Smooth muscle cell (in vitro differentiated cells): ENCODE measurements at regions not wholly inside any gene's neighbourhood (a gene's known extent, or its start where the extent isn't known, plus 50 kb on each side); places are given as distances from the start of the nearest gene placed in this dataset.

Source experiments
- DNase-seq: peaks from one replicate; lab custom pipeline; 2025; ENCODE audit not compliant: unreplicated experiment; lab: John Stamatoyannopoulos, UW
- H2AFZ ChIP-seq: fragments of 200-600 bp; sonication (generic); 2 replicates; pipeline ENCODE4 v1.6.0; 2016; ENCODE audit warnings: antibody characterized with exemption, low read depth, mild to moderate bottlenecking
- H3F3A ChIP-seq: fragments of 200-600 bp; sonication (generic); 2 replicates; pipeline ENCODE4 v1.6.0; 2017; ENCODE audit warnings: antibody characterized with exemption, low read depth
- H3K27ac ChIP-seq: fragments of 200-600 bp; sonication (generic); 2 replicates; pipeline ENCODE4 v1.5.1; 2016; ENCODE audit warnings: low read depth, mild to moderate bottlenecking
- H3K27me3 ChIP-seq: fragments of 200-600 bp; sonication (generic); 2 replicates; pipeline ENCODE4 v1.6.1; 2016; ENCODE audit warnings: low read depth, mild to moderate bottlenecking
- H3K36me3 ChIP-seq: fragments of 200-600 bp; sonication (generic); 2 replicates; pipeline ENCODE4 v1.5.1; 2016; ENCODE audit warnings: low read depth
- H3K4me1 ChIP-seq: fragments of 200-600 bp; sonication (generic); 2 replicates; pipeline ENCODE4 v1.5.1; 2016; ENCODE audit warnings: low read depth
- H3K4me2 ChIP-seq: fragments of 200-600 bp; sonication (generic); 2 replicates; pipeline ENCODE4 v1.6.0; 2016; ENCODE audit warnings: mild to moderate bottlenecking
- H3K4me3 ChIP-seq: fragments of 200-600 bp; sonication (generic); 2 replicates; pipeline ENCODE4 v1.5.1; 2016; ENCODE audit warnings: mild to moderate bottlenecking
- H3K79me2 ChIP-seq: fragments of 200-600 bp; sonication (generic); 2 replicates; pipeline ENCODE4 v1.6.0; 2016; ENCODE audit warnings: low read depth, mild to moderate bottlenecking
- H3K9ac ChIP-seq: fragments of 200-600 bp; sonication (generic); 2 replicates; pipeline ENCODE4 v1.6.0; 2016; ENCODE audit warnings: low read depth
- H3K9me3 ChIP-seq: fragments of 200-600 bp; sonication (generic); replicated peaks from 2 replicates; pipeline ENCODE4 v1.5.1; 2016; ENCODE audit warnings: low read depth
- H4K20me1 ChIP-seq: fragments of 200-600 bp; sonication (generic); 2 replicates; pipeline ENCODE4 v1.6.0; 2016; ENCODE audit warnings: low read depth
- CTCF ChIP-seq: fragments of 200-600 bp; sonication (generic); IDR thresholded peaks from 2 replicates; pipeline ENCODE4 v1.5.1; 2017; ENCODE audit warnings: borderline replicate concordance, mild to moderate bottlenecking, antibody characterized with exemption; ENCODE audit not compliant: insufficient read depth, poor library complexity, severe bottlenecking
- WGBS: methylation state at CpG from one replicate; pipeline ENCODE4 v1.1.7; 2016; ENCODE audit warnings: low lambda C conversion rate; 5-methylcytosine and 5-hydroxymethylcytosine counted together

GRCh38 chr5:171678646-171679045 lies 107.0 kb upstream of the SMIM23 start:
- Histone ChIP-seq H3K79me2 (no peaks in the 10 kb centered on the region), H3K4me2 (no peak overlapping the region), H4K20me1 (no peaks in the 10 kb centered on the region), H3K27ac (peak overlapping the region; percentile 29), H2AFZ (no peak overlapping the region), H3K4me3 (no peak overlapping the region), H3K36me3 (no peaks in the 10 kb centered on the region), H3K9ac (no peak overlapping the region), H3K27me3 (no peaks in the 10 kb centered on the region), H3K4me1 (no peaks in the 10 kb centered on the region), H3F3A (no peaks in the 10 kb centered on the region), H3K9me3 (no peaks in the 10 kb centered on the region)
- 8% methylated on average over 1 of the region's 1 CpG for WGBS
- no peak for TF ChIP-seq CTCF
- no peak for DNase-seq

GRCh38 chr5:171680485-171680884 lies 105.1 kb upstream of the SMIM23 start:
- Histone ChIP-seq H3K9ac (no peak overlapping the region), H3K27me3 (no peaks in the 10 kb centered on the region), H3K9me3 (no peaks in the 10 kb centered on the region), H3K79me2 (no peaks in the 10 kb centered on the region), H2AFZ (no peak overlapping the region), H3K4me1 (no peaks in the 10 kb centered on the region), H3K4me3 (no peak overlapping the region), H3K4me2 (no peak overlapping the region), H3F3A (no peaks in the 10 kb centered on the region), H3K36me3 (no peaks in the 10 kb centered on the region), H4K20me1 (no peaks in the 10 kb centered on the region), H3K27ac (no peak overlapping the region)
- DNase-seq = no peak
- no peak for TF ChIP-seq CTCF
- 92% methylated on average over 6 of the region's 6 CpGs for WGBS

- Histone ChIP-seq H2AFZ (no peak overlapping the region), H3K9me3 (no peaks in the 10 kb centered on the region), H3F3A (no peaks in the 10 kb centered on the region), H4K20me1 (no peaks in the 10 kb centered on the region), H3K36me3 (no peaks in the 10 kb centered on the region), H3K27me3 (no peaks in the 10 kb centered on the region), H3K27ac (no peak overlapping the region), H3K4me1 (no peaks in the 10 kb centered on the region), H3K4me3 (no peak overlapping the region), H3K9ac (no peak overlapping the region), H3K4me2 (no peak overlapping the region), H3K79me2 (no peaks in the 10 kb centered on the region)
- TF ChIP-seq CTCF = no peak
- DNase-seq = no peak
- 93% methylated on average over 4 of the region's 4 CpGs for WGBS
These were observed 104.6 kb upstream of the SMIM23 start for GRCh38 chr5:171681061-171681460.

GRCh38 chr5:171681677-171682076 lies 103.9 kb upstream of the SMIM23 start:
- H3K4me2 ChIP-seq = no peak overlapping the region
- H3K9ac ChIP-seq = no peak overlapping the region
- no peak overlapping the region for H2AFZ ChIP-seq
- no peak overlapping the region for H3K4me3 ChIP-seq
- H3K36me3 ChIP-seq = no peaks in the 10 kb centered on the region
- H3K27ac ChIP-seq = no peak overlapping the region
- H3K4me1 ChIP-seq = no peaks in the 10 kb centered on the region
- H3K9me3 ChIP-seq = no peaks in the 10 kb centered on the region
- no peak for DNase-seq
- WGBS = 70% methylated on average over 6 of the region's 6 CpGs
- no peaks in the 10 kb centered on the region for H3F3A ChIP-seq
- no peaks in the 10 kb centered on the region for H3K79me2 ChIP-seq
- H4K20me1 ChIP-seq = no peaks in the 10 kb centered on the region
- no peak for TF ChIP-seq CTCF
- H3K27me3 ChIP-seq = no peaks in the 10 kb centered on the region
